ENCODE measurements at regions not wholly inside any gene's neighbourhood (a gene's known extent, or its start where the extent isn't known, plus 50 kb on each side); places are given as distances from the start of the nearest gene placed in this dataset.

GRCh38 chr9:79184831-79185230, 386.9 kb upstream of the TLE4 start:
- Histone ChIP-seq H3K27ac (no peak overlapping the region), H3K27me3 (no peaks in the 10 kb centered on the region), H3K9me3 (no peaks in the 10 kb centered on the region), H3K36me3 (no peaks in the 10 kb centered on the region), H3K4me3 (no peak overlapping the region), H3K4me1 (ENCODE audit: insufficient read depth) (no peaks in the 10 kb centered on the region)
- intact Hi-C loops (cut with DNase I), result no loop called here
- TF ChIP-seq CTCF (IDR thresholded peaks at IDR 0.05) (no peak), EP300 (IDR thresholded peaks at IDR 0.05) (no peak), POLR2A (IDR thresholded peaks at IDR 0.05) (no peak)
- no peak for DNase-seq
- 67 to 87% (median 84%) methylated on average over 2 of the region's 2 CpGs for WGBS, 3 donors

GRCh38 chr9:79185866-79186265, 385.9 kb upstream of the TLE4 start:
- no peak overlapping the region for H3K4me3 ChIP-seq
- TF ChIP-seq CTCF (IDR thresholded peaks at IDR 0.05) (no peak), EP300 (IDR thresholded peaks at IDR 0.05) (no peak), POLR2A (IDR thresholded peaks at IDR 0.05) (no peak)
- intact Hi-C loops (cut with DNase I), result no loop called here
- no peaks in the 10 kb centered on the region for H3K27me3 ChIP-seq
- H3K9me3 ChIP-seq, result no peaks in the 10 kb centered on the region
- no peak overlapping the region for H3K27ac ChIP-seq
- no peaks in the 10 kb centered on the region for H3K36me3 ChIP-seq
- no peaks in the 10 kb centered on the region for H3K4me1 ChIP-seq (ENCODE audit: insufficient read depth)
- no peak for DNase-seq

- Histone ChIP-seq H3K9me3 (no peaks in the 10 kb centered on the region), H3K4me1 (ENCODE audit: insufficient read depth) (no peaks in the 10 kb centered on the region), H3K27ac (no peak overlapping the region), H3K4me3 (no peak overlapping the region), H3K27me3 (no peaks in the 10 kb centered on the region), H3K36me3 (no peaks in the 10 kb centered on the region)
- 12 to 29% (median 27%) methylated on average over 3 of the region's 3 CpGs for WGBS, 3 donors
- intact Hi-C loops (cut with DNase I), result no loop called here
- no peak for DNase-seq
- TF ChIP-seq EP300 (IDR thresholded peaks at IDR 0.05) (no peak), CTCF (IDR thresholded peaks at IDR 0.05) (no peak), POLR2A (IDR thresholded peaks at IDR 0.05) (no peak)
Observed at GRCh38 chr9:79189511-79189924, 382.2 kb upstream of the TLE4 start.

DNA sequence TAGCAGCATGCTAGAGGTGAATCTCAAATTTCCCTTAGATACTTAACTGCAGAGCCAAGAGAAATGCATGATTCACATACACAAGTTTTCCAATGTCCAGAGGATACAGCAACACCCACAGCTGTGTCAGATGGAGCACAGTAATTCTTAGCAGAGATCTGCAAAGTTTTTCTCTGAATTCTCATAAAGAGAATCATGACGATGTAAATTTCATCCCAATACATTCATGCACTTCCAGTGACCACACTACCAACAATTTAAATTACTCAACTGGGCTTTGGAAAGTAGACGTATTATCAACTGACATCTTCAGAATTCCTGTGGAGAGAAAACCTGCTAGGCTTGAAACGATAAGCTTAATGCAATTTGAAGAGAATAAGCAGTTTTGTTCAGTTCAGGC, 378.8 kb upstream of the TLE4 start:
- Histone ChIP-seq H3K36me3 (no peaks in the 10 kb centered on the region), H3K27ac (no peak overlapping the region), H3K4me3 (no peak overlapping the region), H3K4me1 (ENCODE audit: insufficient read depth) (no peaks in the 10 kb centered on the region), H3K27me3 (no peaks in the 10 kb centered on the region), H3K9me3 (no peaks in the 10 kb centered on the region)
- intact Hi-C loops (cut with DNase I), result no loop called here
- WGBS, 3 donors, result 88 to 92% (median 88%) methylated on average over 3 of the region's 3 CpGs
- TF ChIP-seq EP300 (IDR thresholded peaks at IDR 0.05) (no peak), POLR2A (IDR thresholded peaks at IDR 0.05) (no peak), CTCF (IDR thresholded peaks at IDR 0.05) (no peak)
- DNase-seq, result no peak

Data from ovary (tissue), 7 donors.